ENCODE measurements at regions not wholly inside any gene's neighbourhood (a gene's known extent, or its start where the extent isn't known, plus 50 kb on each side); places are given as distances from the start of the nearest gene placed in this dataset.
"Not testable (repeated sequence)": the region's sequence is repeated elsewhere in the genome, so short reads cannot be mapped to it uniquely, and the experiment has no call there.

- ATAC-seq = no peak
- no peak overlapping the region for H3K27ac ChIP-seq
- H3K36me3 ChIP-seq = no peaks in the 10 kb centered on the region
- TF ChIP-seq POLR2A (IDR thresholded peaks at IDR 0.05) = no peak
- H3K27me3 ChIP-seq = no peaks in the 10 kb centered on the region
- no peaks in the 10 kb centered on the region for H3K9me3 ChIP-seq
- H3K4me1 ChIP-seq = peaks cover 0 to 4% (median 2%) of the 10 kb centered on the region in 3 donors
- H3K4me3 ChIP-seq = no peak overlapping the region
Observed at GRCh38 chr6:140376209-140376608, 1001.8 kb upstream of the CITED2 start.

GRCh38 chr6:140373728-140374127 is 999.3 kb upstream of the CITED2 start:
- peaks cover 0 to 10% (median 4%) of the 10 kb centered on the region in 3 donors for H3K4me1 ChIP-seq
- no CpG with 5 or more reads among the region's 24 CpGs for WGBS, 2 donors (ENCODE audit: low coverage in 1 of 2)
- not testable (repeated sequence) for H3K27me3 ChIP-seq, H3K36me3 ChIP-seq, H3K9me3 ChIP-seq, ATAC-seq, H3K4me3 ChIP-seq, H3K27ac ChIP-seq

- TF ChIP-seq CTCF (IDR thresholded peaks at IDR 0.05) (no peak), EP300 (IDR thresholded peaks at IDR 0.05) (no peak), POLR2AphosphoS5 (IDR thresholded peaks at IDR 0.05) (no peak)
- 67 to 72% methylated on average over 4 of the region's 4 CpGs for WGBS, 2 donors (ENCODE audit: low coverage in 1 of 2)
- H3K4me1 ChIP-seq = peaks cover 0 to 10% (median 4%) of the 10 kb centered on the region in 3 donors
- H3K36me3 ChIP-seq = no peaks in the 10 kb centered on the region
- no peaks in the 10 kb centered on the region for H3K27me3 ChIP-seq
- H3K4me3 ChIP-seq = no peak overlapping the region
- H3K27ac ChIP-seq = no peak overlapping the region
- H3K9me3 ChIP-seq = no peaks in the 10 kb centered on the region
- ATAC-seq = no peak
Observed at GRCh38 chr6:140372064-140372463, 997.6 kb upstream of the CITED2 start.

GRCh38 chr6:140370976-140371870 is 996.8 kb upstream of the CITED2 start:
- H3K27me3 ChIP-seq = no peaks in the 10 kb centered on the region
- TF ChIP-seq POLR2AphosphoS5 (IDR thresholded peaks at IDR 0.05) (no peak), CTCF (IDR thresholded peaks at IDR 0.05) (no peak), POLR2A (IDR thresholded peaks at IDR 0.05) (no peak), EP300 (IDR thresholded peaks at IDR 0.05) (no peak)
- H3K4me1 ChIP-seq = peaks cover 0 to 10% (median 4%) of the 10 kb centered on the region in 3 donors
- no peak overlapping the region for H3K27ac ChIP-seq
- no peaks in the 10 kb centered on the region for H3K9me3 ChIP-seq
- WGBS, 2 donors (ENCODE audit: low coverage in 1 of 2) = 22 to 25% methylated on average over 2 of the region's 2 CpGs
- no peak for ATAC-seq
- H3K4me3 ChIP-seq = no peak overlapping the region
- no peaks in the 10 kb centered on the region for H3K36me3 ChIP-seq

- Histone ChIP-seq H3K27ac (no peak overlapping the region), H3K4me3 (no peak overlapping the region), H3K4me1 (peaks cover 0 to 10% (median 4%) of the 10 kb centered on the region in 3 donors), H3K27me3 (no peaks in the 10 kb centered on the region), H3K36me3 (no peaks in the 10 kb centered on the region), H3K9me3 (peaks cover 0 to 2% (median 0%) of the 10 kb centered on the region in 3 donors)
- 96 to 100% methylated on average over 1 of the region's 1 CpG for WGBS, 2 donors (ENCODE audit: low coverage in 1 of 2)
- no peak for ATAC-seq
- TF ChIP-seq POLR2A (IDR thresholded peaks at IDR 0.05) (no peak), POLR2AphosphoS5 (IDR thresholded peaks at IDR 0.05) (no peak), CTCF (IDR thresholded peaks at IDR 0.05) (no peak), EP300 (IDR thresholded peaks at IDR 0.05) (no peak)
Observed at GRCh38 chr6:140370441-140370840, 996.0 kb upstream of the CITED2 start.

- no peaks in the 10 kb centered on the region for H3K27me3 ChIP-seq
- H3K4me1 ChIP-seq = peaks cover 0 to 10% (median 4%) of the 10 kb centered on the region in 3 donors
- no peak overlapping the region for H3K4me3 ChIP-seq
- TF ChIP-seq CTCF (IDR thresholded peaks at IDR 0.05) = no peak
- TF ChIP-seq POLR2AphosphoS5 (IDR thresholded peaks at IDR 0.05) = no peak
- no peak for TF ChIP-seq POLR2A (IDR thresholded peaks at IDR 0.05)
- TF ChIP-seq EP300 (IDR thresholded peaks at IDR 0.05) = no peak
- H3K36me3 ChIP-seq = no peaks in the 10 kb centered on the region
- peaks cover 0 to 20% (median 0%) of the 10 kb centered on the region in 3 donors for H3K9me3 ChIP-seq
- no peak overlapping the region for H3K27ac ChIP-seq
- no peak for ATAC-seq
Observed at GRCh38 chr6:140366991-140367390, 992.5 kb upstream of the CITED2 start.
